Hematopoietic multipotent progenitor cell treated with erythropoietin and hydrocortisone succinate and interleukin-3 and kit ligand, for 15 days (in vitro differentiated cells): ENCODE measurements at regions not wholly inside any gene's neighbourhood (a gene's known extent, or its start where the extent isn't known, plus 50 kb on each side); places are given as distances from the start of the nearest gene placed in this dataset.

Source experiments
- DNase-seq: peaks from one replicate; pipeline ENCODE4 v3.0.0-alpha.2; 2015; ENCODE audit warnings: low spot score

DNA sequence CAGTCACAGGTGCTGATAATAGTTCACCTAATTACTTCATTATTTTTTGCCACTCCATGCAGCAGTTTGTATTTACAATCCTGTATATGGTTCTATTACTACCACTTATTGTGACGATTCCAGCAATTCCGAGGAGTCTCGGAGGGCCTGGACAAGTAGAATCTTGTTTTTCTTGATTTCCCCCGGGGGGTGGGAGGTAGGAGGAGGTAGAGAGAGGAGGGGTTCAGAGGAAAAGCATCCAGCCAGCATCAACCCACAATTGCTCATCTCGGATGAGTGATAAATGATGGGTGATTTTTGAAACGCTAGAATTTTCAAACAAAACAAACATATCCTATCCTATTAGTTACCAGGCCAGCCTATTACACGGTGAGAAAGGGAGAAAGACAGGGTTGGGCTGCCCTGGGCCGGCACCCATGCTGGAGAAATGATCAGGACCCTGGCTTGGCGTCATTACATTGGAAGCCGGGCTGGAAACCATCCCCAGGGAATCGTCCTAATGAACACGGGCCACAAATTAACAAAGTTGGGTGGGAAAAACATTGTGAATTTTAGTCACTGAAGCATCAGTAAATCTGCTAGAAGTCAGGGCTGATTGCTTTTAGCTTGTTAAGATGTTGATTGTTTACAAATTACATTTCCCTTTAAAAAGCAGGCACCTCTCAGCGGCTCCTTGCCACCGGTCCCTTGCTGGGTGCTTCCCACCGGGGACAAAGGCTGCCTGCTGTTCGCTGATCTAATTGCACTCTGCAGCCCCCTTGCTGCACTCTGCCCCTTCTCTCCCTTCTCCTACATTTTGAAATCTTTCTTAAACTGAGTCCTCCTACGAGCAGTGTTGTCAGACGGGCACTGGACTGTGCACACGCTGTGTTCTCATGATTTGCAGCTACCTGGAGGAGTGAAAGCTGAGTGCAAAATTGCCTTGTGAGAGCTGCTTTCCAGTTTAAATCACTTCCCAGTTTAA, 95.5 kb downstream of the FAM204A start:
- no peak for DNase-seq

DNA sequence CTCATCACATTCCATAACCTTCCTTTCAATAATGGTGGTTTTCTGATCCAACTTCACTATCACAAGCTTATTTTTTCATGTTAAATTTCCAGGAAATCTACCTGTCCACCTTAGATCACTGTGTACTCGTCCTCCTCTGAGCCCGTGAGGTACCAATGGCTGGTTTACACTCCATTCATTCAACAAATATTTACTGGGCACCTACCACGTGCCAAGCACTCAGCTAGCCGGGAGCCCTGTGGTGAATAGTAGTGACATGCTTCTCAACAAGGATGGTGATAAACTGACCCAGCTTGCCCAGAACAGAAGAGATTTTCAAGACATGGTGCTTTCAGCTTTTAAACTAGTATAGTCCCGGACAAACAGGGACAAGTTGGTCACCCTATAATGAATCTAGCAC, 98.2 kb downstream of the FAM204A start:
- no peak for DNase-seq

DNA sequence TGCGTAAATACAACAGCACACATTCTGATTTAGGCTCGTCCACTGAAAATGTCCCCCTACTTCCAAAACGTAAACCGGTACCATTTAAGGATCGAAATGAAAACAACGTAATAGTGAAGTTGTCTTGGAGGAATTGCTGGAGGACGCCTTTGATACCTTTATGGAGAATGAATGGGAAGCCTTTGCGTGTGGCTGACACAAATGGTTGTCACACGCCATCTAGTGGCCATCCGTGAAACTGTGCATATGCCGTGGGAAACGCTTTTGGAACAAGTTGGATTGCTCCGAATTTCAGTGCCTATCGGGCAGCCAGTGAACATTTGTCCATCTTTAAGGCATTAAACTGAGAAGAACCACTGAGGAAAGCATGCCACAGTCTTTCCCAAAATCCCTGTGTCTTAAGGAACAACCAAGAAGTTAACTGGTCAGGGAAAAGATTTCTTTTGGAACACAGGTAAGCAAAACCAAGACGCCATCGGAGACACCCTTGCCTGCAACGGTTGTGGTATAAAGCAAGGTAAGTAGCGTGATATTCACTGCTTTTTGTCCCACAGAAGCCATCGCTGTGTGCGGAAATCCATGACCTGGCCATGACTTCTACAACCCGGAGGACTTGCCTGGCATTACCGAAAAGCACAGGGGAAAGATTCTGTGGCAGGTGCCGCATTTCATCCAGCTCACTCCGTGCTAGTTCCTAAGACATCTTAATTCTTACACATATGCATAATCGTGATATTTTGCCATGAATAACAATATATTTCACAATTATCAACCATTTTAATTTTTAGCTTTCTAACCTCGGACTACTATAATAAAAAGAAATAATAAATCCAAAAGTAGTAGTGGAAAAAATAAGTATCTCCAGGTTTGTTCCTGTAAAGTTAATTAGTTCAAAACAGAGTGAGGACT, 100.6 kb downstream of the FAM204A start:
- peak; percentile 65 for DNase-seq

GRCh38 chr10:118239236-118239630, 102.9 kb downstream of the FAM204A start:
- DNase-seq = no peak

DNA sequence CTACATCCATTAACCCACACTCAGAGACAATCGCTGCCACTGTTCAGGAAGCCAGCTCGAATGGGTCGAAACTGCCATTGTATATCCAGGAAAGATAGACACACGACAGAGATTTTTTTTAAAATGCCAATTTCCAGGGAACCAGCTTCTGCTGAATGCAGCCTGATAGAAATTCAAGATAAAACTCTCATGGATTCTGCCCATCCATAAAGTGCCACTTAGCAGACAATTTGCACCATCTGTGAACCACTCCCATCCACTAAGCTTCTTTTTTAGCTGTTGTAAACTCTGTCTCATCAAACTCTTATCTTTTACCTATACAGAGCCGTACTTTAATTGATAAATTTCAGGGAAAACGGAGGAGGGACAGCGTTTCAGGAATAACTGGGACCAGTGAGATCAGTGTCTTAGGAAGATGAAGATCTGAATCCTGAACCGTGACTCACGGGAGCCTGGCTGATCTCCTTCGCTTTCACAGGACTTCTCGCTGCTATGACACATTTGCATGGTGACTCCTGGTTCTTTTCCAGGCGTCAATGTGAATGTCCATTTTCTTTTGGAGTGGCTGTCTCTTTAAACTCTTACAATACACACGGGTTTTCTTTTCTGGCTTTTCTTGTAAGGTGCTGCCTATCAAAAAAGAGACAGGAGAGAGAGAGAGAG, 103.4 kb downstream of the FAM204A start:
- no peak for DNase-seq

DNA sequence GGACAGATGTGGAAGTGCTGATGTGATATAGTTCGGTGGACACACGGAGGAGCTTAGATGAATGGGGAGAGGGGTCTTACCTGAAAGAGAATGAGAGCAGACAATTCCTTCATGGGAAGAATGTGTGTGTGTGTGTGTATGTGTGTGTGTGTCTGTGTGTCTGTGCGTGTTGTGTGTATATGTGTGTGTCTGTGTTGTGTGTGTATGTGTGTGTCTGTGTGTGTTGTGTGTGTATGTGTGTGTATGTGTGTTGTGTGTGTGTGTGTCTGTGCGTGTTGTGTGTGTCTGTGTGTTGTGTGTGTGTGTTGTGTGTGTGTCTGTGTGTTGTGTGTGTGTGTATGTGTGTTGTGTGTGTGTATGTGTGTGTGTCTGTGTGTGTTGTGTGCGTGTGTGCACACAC, 104.2 kb downstream of the FAM204A start:
- DNase-seq = no peak

- no peak for DNase-seq
Measured at GRCh38 chr10:118234683-118235082, 107.4 kb downstream of the FAM204A start.

DNA sequence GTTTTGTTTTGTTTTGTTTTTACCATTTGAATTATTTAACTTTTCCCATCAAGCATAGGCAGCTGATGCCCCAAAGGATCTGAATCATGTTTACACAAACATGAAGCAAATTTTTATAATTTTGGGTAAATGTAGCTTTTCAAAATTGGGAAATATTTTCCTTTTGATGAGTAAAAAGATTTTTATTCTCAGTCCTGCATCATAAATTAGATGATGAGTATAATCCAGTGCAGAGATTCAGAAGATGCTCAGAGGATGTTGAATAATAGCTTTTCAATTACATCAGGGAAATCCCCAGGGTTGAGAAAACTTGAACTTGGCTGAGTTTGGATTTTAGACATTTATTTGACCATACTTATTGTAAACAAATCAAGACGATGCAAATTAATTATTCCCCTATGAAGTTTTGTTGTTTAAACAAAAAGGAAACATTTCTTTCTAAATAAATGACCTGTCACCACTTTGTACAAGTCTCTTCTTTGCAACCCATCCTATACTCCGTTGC, 121.7 kb downstream of the FAM204A start:
- DNase-seq = no peak

GRCh38 chr10:118218562-118218961, 123.6 kb downstream of the FAM204A start:
- DNase-seq = no peak

DNA sequence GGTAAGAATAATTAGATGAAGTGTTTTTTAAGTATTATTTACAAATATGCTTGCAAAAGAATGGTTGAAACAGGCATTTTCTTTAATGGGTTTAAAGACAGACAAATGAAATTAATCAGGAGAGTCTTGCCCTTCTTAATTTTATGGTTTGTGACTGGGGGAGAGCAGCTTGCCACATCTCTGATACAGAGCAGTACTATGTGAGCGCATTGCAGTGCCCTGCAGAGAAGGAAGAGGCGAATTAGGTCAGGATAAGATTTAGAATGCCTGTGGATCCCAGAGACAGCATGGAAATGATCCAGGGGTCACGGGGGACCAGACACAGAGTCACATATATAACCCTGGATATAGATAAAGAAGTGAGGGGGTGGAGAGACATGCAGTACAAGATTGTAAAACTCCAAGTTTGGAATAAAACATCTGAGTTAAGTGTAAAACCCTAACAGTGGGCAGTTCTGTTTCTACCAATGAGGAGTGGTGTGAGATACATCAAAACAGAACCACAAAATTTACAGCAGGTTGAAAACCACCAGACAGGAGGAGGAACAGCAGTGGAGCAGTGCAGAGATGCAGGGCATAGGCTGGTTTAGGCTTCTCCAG, 125.5 kb downstream of the FAM204A start:
- DNase-seq = no peak

DNA sequence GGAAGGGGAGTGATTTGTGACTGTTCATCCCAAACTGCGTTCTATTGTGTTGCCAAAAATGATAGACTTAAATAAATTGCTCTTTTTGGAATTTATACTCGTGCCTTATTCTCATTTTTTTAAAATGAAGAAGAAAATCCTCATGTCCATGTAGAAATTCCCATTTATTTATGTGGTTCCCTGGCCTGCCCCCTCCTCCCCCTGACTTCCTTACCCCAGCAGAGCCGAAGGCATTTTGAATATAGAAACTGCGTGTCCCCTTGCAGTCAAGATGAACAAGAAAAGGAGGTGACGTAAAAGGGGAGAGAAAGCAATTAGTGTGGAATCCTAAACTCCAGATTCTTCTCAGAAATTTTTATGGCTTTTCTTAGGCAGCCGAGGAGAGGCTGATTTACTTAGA, 126.1 kb downstream of the FAM204A start:
- no peak for DNase-seq

DNA sequence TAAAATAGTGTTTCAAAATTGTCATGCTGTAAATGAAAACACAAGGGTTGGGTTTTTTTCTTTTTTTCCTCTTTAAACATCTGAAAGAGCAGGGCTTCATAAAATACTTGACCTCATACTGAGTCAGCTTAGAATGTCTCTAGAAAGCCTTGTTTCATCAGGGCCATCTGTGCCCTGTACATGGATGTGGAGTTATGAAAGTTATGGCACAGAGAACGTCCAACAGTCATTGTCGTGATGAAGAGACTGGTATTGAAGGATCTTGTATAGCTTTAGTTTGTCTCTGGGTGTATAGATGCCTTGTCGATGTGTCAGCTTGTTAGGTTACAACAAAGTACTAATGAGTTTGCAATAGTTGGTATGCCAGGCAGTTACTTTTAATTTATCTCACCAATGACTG, 127.3 kb downstream of the FAM204A start:
- DNase-seq = no peak

- DNase-seq = no peak
Measured at GRCh38 chr10:118213436-118213835, 128.7 kb downstream of the FAM204A start.

DNA sequence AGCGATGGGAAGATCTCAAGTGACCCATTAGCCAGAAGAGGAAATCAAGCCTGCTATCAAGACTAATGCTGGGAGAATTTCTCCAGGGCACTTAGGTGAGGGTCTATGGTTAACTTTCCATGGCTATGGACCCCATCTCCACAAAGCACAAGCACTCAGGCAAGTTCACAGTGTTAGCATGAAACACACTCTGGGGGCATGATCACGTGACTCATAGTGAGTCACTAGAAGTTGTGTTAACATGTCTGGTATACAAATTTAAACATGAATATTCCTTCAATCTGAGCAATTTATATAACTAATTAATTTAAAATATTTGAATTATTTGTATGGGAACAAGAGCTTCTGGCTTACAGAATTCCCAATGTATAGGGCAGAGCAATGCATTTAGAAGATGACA, 131.8 kb downstream of the FAM204A start:
- DNase-seq = no peak

DNA sequence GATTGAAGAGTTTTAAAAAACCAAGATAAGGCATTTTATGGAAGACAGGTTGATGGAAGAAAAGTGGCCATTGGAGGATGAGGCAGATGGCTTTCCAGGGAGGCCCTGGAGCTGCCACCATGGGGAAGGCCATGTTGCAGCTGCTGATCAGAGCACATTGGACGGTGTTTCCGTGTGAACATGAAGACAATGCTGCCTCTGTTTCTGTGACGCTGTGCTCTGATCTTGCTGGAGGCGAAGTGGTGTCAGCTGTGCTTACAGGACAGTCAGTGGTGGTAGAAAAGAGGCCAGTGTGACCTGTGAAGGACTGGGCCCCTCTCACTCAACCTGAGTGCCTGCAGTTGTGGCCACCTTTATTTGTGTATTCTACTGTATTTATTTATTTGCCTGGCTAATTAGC, 132.9 kb downstream of the FAM204A start:
- no peak for DNase-seq

GRCh38 chr10:118207470-118208007, 134.6 kb downstream of the FAM204A start:
- DNase-seq = no peak

GRCh38 chr10:118204292-118204943, 137.7 kb downstream of the FAM204A start:
- DNase-seq = no peak

- DNase-seq = no peak
Measured at GRCh38 chr10:118203461-118203860, 138.7 kb downstream of the FAM204A start.

- DNase-seq = no peak
Measured at GRCh38 chr10:118195729-118196128, 146.4 kb downstream of the FAM204A start.

DNA sequence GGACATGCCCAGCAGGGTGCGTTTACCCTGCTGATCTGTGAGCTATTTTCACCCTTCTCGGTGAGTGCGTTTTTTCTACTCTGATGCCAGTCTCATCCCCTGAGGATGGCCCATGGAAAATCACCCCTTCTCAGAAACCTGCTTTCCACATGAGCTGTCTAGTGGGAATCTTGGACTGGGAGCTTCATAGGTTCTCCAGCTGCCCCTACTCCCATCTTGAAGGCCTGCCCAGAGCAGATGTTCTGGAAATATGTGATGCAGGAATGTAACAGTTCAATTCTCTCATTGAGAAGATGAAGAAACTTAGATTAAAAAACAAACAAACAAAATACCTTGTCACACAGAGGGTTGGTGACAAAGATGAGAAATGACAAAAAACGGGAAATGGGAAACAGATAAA, 146.9 kb upstream of the RAB11FIP2 start:
- no peak for DNase-seq

- DNase-seq = no peak
Measured at GRCh38 chr10:118181021-118181420, 134.3 kb upstream of the RAB11FIP2 start.
